ENCODE measurements at regions not wholly inside any gene's neighbourhood (a gene's known extent, or its start where the extent isn't known, plus 50 kb on each side); places are given as distances from the start of the nearest gene placed in this dataset.

DNA sequence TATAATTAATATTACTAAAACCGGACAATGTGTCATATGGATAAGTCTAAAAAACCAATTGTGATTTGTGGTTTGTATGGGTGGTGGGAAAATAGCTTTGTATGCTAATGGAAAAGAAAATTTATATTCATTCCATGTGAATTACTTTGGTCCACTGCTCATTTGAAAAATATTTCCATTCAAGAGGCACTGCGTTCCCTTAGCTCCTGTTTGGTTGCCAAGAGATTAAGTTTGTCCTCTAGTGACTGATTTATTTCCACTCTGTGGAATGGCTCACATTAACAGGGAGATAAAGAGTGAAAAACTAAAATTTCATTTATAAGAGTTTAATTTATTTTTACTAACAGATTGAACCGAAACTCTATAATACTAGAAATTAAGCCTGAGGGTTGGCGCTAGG lies 744.1 kb upstream of the CHRM3 start:
- ChIA-PET POLR2A (no interaction called here), CTCF (ENCODE audit: low intra/inter-chr PET ratio) (no interaction called here)
- Histone ChIP-seq H4K20me1 (replicated peaks; ENCODE audit: control insufficient read depth, insufficient read depth, low read length) (no peaks in the 10 kb centered on the region), H3K79me2 (ENCODE audit: control insufficient read depth, insufficient read depth, low read length) (no peaks in the 10 kb centered on the region), H3K9me1 (ENCODE audit: control insufficient read depth, insufficient read depth, low read length) (no peaks in the 10 kb centered on the region), H3K9ac (ENCODE audit: insufficient read depth in 1 of 2, low read depth in 2 of 2, low read length in 2 of 2) (no peak overlapping the region), H3K27ac (ENCODE audit: extremely low read depth, low read depth, low read length) (no peak overlapping the region), H2AFZ (ENCODE audit: low read depth, low read length) (no peak overlapping the region), H3K36me3 (ENCODE audit: control insufficient read depth, insufficient read depth, low read length) (no peaks in the 10 kb centered on the region), H3K27me3 (ENCODE audit: control insufficient read depth in 2 of 2, insufficient read depth in 2 of 2, low read length in 2 of 2) (no peaks in the 10 kb centered on the region), H3K9me3 (replicated peaks; ENCODE audit: control insufficient read depth, insufficient read depth, low read depth, low read length) (no peaks in the 10 kb centered on the region), H3K4me3 (no peak overlapping the region), H3K4me2 (ENCODE audit: insufficient read depth, low read length) (no peak overlapping the region), H3K4me1 (replicated peaks in 1 of 2; ENCODE audit: control insufficient read depth in 2 of 2, insufficient read depth in 2 of 2, low read length in 2 of 2) (no peaks in the 10 kb centered on the region)
- intact Hi-C loops (cut with micrococcal nuclease) (no loop called here), in situ Hi-C loops (cut with MboI) (no loop called here)
- BruUV-seq (replicated peaks) = no TSS peak
- DNase-seq (ENCODE audit: extremely low read depth in 1 of 4, low spot score in 3 of 4) (no peak), ATAC-seq (no peak), FAIRE-seq (no peak)
- 3% methylated on average over 4 of the region's 4 CpGs for WGBS (ENCODE audit: insufficient coverage, low coverage, missing lambda C conversion rate)
- no peak for TF ChIP-seq SMARCA4 (IDR thresholded peaks at IDR 0.05)
- TF ChIP-seq ZNF79 (CRISPR knock-in tag; IDR thresholded peaks at IDR 0.05; ENCODE audit: low read depth) = no peak
- TF ChIP-seq RAD51 (IDR thresholded peaks at IDR 0.05; ENCODE audit: borderline replicate concordance, low read depth) = no peak
- no peak for TF ChIP-seq CCAR2 (IDR thresholded peaks at IDR 0.05; ENCODE audit: low read depth, low read length)
- no peak for TF ChIP-seq ZC3H11A (IDR thresholded peaks at IDR 0.05; ENCODE audit: low read depth, low read length)
- no peak for TF ChIP-seq IRF2 (CRISPR knock-in tag; IDR thresholded peaks at IDR 0.05)
- no peak for TF ChIP-seq ZNF174 (CRISPR knock-in tag; IDR thresholded peaks at IDR 0.05)
- TF ChIP-seq JUND (IDR thresholded peaks at IDR 0.05; ENCODE audit: borderline replicate concordance, low read depth, low read length) = no peak
- no peak for TF ChIP-seq JUND (tag; IDR thresholded peaks at IDR 0.05; ENCODE audit: borderline replicate concordance, low read depth, low read length)
- TF ChIP-seq MYC (IDR thresholded peaks at IDR 0.05; ENCODE audit: low read depth, low read length) = no peak
- no peak for TF ChIP-seq MYC (CRISPR knock-in tag; IDR thresholded peaks at IDR 0.05; ENCODE audit: borderline replicate concordance, low read depth)
- TF ChIP-seq CBX8 (IDR thresholded peaks at IDR 0.05; ENCODE audit: borderline replicate concordance, extremely low read depth, low read depth, low read length, poor library complexity, severe bottlenecking) = no peak
- no peak for TF ChIP-seq ZNF253 (CRISPR knock-in tag; conservative IDR thresholded peaks at IDR 0.05)
- no peak for TF ChIP-seq TRIM28 (IDR thresholded peaks at IDR 0.05)
- TF ChIP-seq MED1 (CRISPR knock-in tag; IDR thresholded peaks at IDR 0.05; ENCODE audit: borderline replicate concordance) = no peak

All from K562 (cell line).